ENCODE measurements at regions not wholly inside any gene's neighbourhood (a gene's known extent, or its start where the extent isn't known, plus 50 kb on each side); places are given as distances from the start of the nearest gene placed in this dataset.
"Not testable (repeated sequence)": the region's sequence is repeated elsewhere in the genome, so short reads cannot be mapped to it uniquely, and the experiment has no call there.

- not testable (repeated sequence) for DNase-seq (ENCODE audit: low read depth)
Observed at GRCh38 chr5:87134513-87134912, 133.2 kb upstream of the RASA1 start.

DNA sequence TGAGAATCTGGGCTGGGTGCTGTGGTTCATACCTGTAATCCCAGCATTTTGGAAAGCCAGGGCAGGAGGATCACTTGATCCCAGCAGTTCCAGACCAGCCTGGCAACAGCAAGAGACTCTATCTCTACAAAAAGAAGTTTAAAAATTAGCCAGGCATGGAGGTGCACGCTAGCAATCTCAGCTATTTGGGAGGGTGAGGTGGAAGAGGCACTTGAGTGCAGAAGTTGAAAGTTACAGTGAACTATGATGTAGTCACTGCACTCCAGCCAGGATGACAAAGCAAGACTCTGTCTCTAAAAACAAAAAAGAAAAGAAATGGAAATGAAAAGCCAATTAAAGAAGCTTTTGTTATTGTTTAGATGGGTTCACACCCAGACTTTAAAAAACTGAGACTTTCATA is 131.6 kb upstream of the RASA1 start:
- no peak for DNase-seq (ENCODE audit: low read depth)

DNA sequence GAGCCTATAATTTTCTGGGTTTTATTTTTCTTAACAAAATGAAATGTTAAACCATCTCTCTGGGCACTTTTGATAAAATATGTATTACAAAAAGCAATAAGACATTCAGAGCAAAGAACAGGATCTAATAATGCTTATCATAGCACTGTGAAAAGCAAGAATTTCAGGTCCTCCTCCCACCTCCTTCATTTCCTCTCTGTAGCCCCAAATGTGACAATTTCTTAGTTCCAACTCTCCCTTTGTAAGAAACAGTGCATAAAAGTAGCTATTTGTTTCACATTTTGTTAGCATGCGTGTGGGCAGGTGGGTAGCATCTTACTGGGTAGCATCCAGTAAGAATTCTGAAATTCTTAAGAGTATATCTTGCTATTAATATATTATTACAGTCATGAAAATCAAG is 130.9 kb upstream of the RASA1 start:
- DNase-seq (ENCODE audit: low read depth), result no peak

DNA sequence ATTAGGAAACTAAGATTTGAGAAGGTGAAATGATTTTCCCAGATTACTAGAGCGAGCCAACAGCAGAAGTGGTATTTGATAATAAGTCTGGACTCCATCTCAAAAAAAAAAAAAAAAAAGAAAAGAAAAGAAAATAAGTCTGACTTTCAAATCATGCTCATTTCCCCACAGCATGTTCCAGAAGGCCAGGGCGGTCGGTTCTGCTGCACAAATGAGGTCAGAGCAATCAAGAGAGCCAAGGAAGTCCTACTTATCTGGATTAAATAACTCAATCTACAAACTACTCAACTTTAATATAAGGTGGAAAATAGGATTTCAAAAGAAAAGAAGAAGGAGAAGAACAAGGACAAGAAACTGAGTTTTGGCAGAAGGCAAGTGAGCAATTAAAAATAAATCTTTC is 130.4 kb upstream of the RASA1 start:
- DNase-seq (ENCODE audit: low read depth), result no peak

DNA sequence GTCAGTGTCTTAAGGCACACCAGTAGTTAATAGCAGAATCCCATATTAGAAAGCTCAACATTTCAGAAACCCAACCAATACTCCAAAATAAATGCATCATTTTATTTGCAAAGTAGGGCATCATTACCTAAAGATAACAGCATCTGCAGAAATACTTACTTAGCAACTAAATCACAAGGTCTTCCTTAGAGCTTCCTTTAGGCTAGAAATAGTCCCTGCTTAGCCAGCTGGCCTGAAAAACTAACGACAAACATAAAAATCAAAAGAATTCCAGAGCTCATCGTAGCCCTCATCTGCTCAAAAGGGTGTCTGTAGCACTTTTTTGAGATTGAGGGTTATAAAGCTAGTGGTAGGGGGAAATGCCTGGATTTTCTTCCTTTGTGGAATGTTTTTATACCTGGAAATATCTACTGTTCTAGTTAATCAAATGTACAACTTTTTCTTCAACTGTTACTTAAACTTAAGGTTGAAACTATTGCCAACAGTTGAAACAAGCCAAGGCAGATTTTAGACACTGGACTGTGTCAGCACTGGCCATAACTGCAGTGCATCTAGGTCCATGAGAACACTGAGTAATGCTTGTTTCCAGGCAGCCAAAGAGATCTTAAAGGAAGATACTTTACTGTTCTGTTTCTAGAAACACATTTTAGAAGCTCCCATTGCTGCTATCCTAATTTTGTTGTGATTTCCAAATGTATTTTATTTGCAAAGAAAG is 129.4 kb upstream of the RASA1 start:
- no peak for DNase-seq (ENCODE audit: low read depth)

GRCh38 chr5:87139795-87140194 is 127.9 kb upstream of the RASA1 start:
- DNase-seq (ENCODE audit: low read depth), result no peak

- no peak for DNase-seq (ENCODE audit: low read depth)
Observed at GRCh38 chr5:87141544-87141943, 126.1 kb upstream of the RASA1 start.

DNA sequence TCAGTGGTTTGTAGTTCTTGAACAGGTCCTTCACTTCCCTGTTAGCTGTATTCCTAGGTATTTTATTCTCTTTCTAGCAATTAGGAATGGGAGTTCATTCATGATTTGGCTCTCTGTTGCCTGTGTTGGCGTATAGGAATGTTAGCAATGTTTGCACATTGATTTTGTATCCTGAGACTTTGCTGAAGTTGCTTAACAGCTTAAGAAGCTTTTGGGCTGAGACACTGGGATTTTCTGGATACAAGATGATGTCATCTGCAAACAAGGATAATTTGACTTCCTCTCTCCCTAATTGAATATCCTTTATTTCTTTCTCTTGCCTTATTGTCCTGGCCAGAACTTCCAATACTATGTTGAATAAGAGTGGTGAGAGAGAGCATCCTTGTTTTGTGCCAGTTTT is 121.8 kb upstream of the RASA1 start:
- not testable (repeated sequence) for DNase-seq (ENCODE audit: low read depth)

DNA sequence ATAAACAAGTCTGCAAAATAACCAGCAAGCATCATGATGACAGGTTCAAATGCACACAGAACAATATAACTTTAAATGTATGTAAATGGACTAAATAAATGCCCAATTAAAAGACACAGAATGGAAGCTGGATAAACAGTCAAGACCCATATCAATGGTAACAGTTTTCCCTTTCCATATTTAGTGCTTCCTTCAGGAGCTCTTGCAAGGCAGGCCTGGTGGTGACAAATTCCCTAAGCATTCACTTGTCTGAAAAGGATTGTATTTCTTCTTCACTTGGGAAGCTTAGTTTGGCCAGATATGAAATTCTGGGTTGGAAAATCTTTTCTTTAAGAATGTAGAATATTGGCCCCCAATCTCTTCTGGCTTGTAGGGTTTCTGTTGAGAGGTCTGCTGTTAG is 120.2 kb upstream of the RASA1 start:
- DNase-seq (ENCODE audit: low read depth), result no peak

GRCh38 chr5:87150630-87151029 is 117.1 kb upstream of the RASA1 start:
- no peak for DNase-seq (ENCODE audit: low read depth)

DNA sequence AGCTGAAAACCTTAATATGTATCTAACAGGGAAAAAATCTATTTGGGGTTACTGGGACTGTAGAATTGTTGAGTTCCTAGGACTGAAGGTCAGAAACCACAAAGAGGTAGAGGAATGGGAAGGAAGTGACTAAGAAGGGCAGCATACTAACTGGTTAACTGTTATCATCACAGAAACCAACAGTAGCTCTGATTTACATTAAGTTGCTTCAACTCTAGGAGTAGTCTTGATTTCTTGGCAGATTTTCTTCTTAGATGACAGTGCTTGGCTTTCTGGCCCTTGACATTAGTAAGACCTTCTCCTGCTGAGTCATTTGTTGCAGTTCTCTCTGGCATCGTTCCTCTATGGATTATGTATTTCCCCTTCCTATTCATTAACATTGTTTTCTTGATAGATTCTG is 116.1 kb upstream of the RASA1 start:
- peak; percentile 98 for DNase-seq (ENCODE audit: low read depth)

GRCh38 chr5:87152886-87153285 is 114.8 kb upstream of the RASA1 start:
- no peak for DNase-seq (ENCODE audit: low read depth)

- peak; percentile 13 for DNase-seq (ENCODE audit: low read depth)
Observed at GRCh38 chr5:87154191-87154590, 113.5 kb upstream of the RASA1 start.

DNA sequence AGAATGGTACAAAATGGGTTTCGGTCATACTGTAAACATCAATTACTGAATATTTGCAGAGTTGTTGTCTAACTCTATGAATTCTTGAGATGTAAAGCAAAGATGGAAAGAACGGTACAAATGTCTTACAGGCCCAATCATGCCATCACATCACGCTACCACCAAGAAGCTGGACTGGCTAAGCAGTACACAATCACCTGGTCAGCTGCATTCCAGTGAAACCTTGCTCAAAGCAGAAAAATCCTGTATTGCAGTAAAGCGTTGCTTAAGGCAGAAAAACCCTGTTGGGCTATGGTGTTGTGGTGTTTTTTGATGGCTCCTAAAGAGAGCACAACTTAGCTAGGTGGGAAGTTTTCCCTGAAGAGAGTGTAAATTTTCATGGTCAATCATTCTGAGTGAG is 112.6 kb upstream of the RASA1 start:
- DNase-seq (ENCODE audit: low read depth), result no peak

DNA sequence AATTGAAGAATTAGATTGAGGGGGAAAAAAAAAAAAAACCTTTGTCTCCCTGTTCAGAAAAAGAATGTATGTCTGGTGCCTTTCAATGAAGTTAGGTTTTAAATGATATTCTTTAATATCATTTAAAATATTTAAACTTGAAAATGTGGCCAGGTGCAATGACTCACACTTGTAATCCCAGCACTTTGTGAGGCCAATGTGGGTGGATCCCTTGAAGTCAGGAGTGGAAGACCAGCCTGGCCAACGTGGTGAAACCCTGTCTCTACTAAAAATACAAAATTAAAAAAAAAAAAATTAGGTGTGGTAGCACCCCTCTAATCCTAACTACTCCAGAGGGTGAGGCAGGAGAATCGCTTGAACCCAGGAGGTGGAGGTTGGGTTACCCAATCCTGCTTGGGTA is 111.1 kb upstream of the RASA1 start:
- peak; percentile 31 for DNase-seq (ENCODE audit: low read depth)

DNA sequence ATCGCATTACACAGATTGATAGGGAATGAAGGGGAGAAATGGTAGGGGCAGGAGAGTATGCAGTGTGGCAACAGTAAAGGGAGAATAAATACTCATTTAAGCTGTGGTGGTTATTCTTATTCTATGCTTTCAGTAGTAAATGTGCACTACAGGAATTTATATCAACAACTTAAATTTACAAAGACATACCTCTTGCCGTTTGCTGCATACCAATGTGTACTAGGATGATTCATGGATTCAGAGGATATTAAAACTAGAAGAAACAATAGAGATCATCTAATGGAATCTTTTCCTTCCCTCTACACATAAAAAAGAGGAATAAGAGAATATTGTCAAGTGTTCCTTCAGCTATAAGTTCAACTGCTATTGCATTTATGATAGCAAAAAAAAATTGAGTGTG is 103.3 kb upstream of the RASA1 start:
- no peak for DNase-seq (ENCODE audit: low read depth)

DNA sequence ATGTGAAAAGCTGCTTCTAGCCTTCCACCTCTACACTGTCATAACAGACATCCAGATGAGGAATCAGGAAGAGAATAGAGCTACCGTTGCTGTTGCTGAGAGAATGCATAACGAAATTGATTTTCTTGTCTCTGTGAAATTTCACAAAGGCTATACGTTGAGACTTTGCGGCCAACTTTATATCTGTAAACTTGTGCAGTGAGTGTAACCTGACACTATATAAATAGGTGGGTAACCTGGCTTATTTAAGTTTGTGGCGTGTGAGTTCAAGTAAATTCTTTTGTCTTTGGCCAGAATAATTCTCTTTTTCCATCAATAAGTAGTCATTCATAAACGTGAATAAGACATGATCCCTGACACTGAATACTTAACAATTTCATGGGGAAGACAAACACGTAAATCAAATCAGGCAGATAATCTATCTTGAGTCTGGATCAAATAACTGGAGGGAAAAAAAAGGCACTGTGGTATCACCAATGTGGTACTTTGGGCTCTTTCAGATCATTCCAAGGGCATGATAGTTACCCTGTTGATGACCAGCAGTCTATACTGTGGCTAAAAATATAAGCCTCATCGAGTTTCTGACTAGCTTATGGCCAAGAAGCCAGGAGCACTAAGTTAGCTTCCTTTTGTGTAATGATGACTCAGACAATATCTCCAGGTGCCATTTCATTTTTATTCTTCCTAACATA is 98.2 kb upstream of the RASA1 start:
- peak; percentile 54 for DNase-seq (ENCODE audit: low read depth)

DNA sequence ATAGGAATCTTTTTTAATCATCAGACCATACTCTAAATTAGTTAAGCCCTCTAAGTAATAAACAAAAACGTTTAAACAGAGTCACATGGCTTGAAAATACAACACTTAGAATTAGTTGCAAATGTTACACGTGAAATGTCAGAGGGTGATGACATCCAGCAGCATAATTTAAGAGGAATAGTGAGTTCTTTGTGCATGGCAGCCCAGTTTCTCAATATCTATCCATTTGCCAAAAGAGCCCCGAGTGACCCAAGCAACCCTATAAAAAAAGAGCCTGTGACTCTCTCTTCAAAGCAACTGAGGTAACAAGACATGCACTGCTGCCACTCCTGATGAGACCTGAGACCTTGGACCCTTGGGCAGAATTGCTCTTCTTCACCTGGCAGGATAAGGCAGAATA is 96.9 kb upstream of the RASA1 start:
- DNase-seq (ENCODE audit: low read depth), result no peak

- DNase-seq (ENCODE audit: low read depth), result no peak
Observed at GRCh38 chr5:87182649-87183048, 85.0 kb upstream of the RASA1 start.

GRCh38 chr5:87183896-87184295 is 83.8 kb upstream of the RASA1 start:
- DNase-seq (ENCODE audit: low read depth), result no peak

DNA sequence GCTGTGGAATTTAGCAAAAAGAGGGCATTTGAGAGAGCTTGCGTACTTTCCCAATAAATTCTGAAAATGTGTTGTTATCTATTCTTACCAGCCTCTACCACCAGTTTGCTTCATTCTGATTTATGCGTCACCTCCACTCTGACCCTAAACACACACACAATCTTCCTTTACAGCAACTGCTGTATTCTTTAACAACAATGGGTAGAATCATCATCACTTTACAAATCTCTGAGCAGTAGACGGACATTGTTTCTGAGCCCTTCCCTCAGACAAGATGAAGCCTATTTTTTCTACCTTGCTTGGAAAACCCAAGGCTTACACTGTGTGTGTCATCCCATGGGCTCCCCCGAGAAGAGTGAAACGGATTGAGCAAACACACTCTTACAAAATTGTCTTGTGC is 83.1 kb upstream of the RASA1 start:
- DNase-seq (ENCODE audit: low read depth), result no peak

DNA sequence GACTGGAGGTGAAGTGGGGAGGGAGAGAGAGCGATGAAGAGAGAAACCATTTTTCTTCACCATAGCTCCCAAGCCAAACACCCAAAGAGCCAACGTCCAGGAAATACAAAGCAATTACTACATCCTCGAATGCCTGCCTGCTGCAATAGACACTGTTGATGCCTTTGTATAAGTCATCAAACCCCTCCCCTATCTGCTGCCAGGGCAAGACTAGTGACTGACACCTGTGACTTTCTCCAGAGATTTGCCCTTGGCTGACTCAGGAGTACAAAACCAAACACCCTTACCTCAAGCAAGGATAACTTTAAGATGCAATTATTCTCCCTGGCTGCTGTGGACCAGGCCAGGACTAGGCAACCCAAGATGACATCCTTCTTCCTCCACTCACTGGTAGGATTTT is 81.8 kb upstream of the RASA1 start:
- peak; percentile 66 for DNase-seq (ENCODE audit: low read depth)

- DNase-seq (ENCODE audit: low read depth), result no peak
Observed at GRCh38 chr5:87188391-87188790, 79.3 kb upstream of the RASA1 start.
